Liver (tissue), 8 donors: ENCODE measurements at regions not wholly inside any gene's neighbourhood (a gene's known extent, or its start where the extent isn't known, plus 50 kb on each side); places are given as distances from the start of the nearest gene placed in this dataset.

Source experiments
- DNase-seq: peaks from one replicate; pipeline ENCODE4 v3.0.0-alpha.2; 2017; ENCODE audit warnings: low spot score
- H3K27ac ChIP-seq, 2 donors: one replicate each; pipeline ENCODE4 v1.7.0; 2013; ENCODE audit warnings: inconsistent platforms in 2 of 2, low read length in 2 of 2, control low read depth in 1 of 2, low read depth in 1 of 2, mild to moderate bottlenecking in 1 of 2
- H3K27me3 ChIP-seq, 4 donors: one replicate each; pipeline versions ENCODE4 v1.6.1 to v1.7.0; 2013; ENCODE audit warnings: low read length in 3 of 4, inconsistent platforms in 1 of 4, mild to moderate bottlenecking in 1 of 4, moderate library complexity in 1 of 4; ENCODE audit not compliant: control insufficient read depth in 4 of 4, insufficient read depth in 4 of 4
- H3K36me3 ChIP-seq, 4 donors: one replicate each; pipeline versions ENCODE4 v1.6.1 to v1.7.0; 2013; ENCODE audit warnings: low read length in 3 of 4, mild to moderate bottlenecking in 3 of 4, low read depth in 1 of 4, moderate library complexity in 1 of 4; ENCODE audit not compliant: control insufficient read depth in 4 of 4, insufficient read depth in 3 of 4
- H3K4me1 ChIP-seq, 4 donors: one replicate each; pipeline versions ENCODE4 v1.6.1 to v1.7.0; 2013; ENCODE audit warnings: low read length in 3 of 4, mild to moderate bottlenecking in 3 of 4, moderate library complexity in 1 of 4; ENCODE audit not compliant: control insufficient read depth in 4 of 4, insufficient read depth in 4 of 4
- H3K4me3 ChIP-seq, 3 donors: one replicate each; pipeline versions ENCODE4 v1.6.1 to v1.7.0; 2013; ENCODE audit warnings: low read length in 3 of 3, control low read depth in 1 of 3, low read depth in 1 of 3, mild to moderate bottlenecking in 1 of 3
- H3K9ac ChIP-seq, 2 donors: one replicate each; pipeline ENCODE4 v1.7.0; 2013; ENCODE audit warnings: low read length in 2 of 2, mild to moderate bottlenecking in 2 of 2, moderate library complexity in 2 of 2, control low read depth in 1 of 2, low read depth in 1 of 2
- H3K9me3 ChIP-seq, 4 donors: one replicate each; pipeline versions ENCODE4 v1.6.1 to v1.7.0; 2013; ENCODE audit warnings: low read length in 3 of 4; ENCODE audit not compliant: control insufficient read depth in 4 of 4
- FOXA1 ChIP-seq: IDR thresholded peaks from 2 replicates; pipeline ENCODE4 v1.6.1; 2016; ENCODE audit warnings: antibody characterized with exemption
- FOXA2 ChIP-seq: IDR thresholded peaks from 2 replicates; pipeline ENCODE4 v1.6.1; 2016; ENCODE audit warnings: antibody characterized with exemption
- GABPA ChIP-seq, 2 donors: IDR thresholded peaks in 1 of 2; conservative IDR thresholded peaks in 1 of 2; 2 replicates each; pipeline ENCODE4 v1.6.1; 2016; ENCODE audit warnings: antibody characterized with exemption in 2 of 2, mild to moderate bottlenecking in 1 of 2, moderate library complexity in 1 of 2
- HNF4G ChIP-seq: IDR thresholded peaks from 2 replicates; pipeline ENCODE4 v1.6.1; 2016; ENCODE audit warnings: antibody characterized with exemption
- MAX ChIP-seq: IDR thresholded peaks from 2 replicates; pipeline ENCODE4 v1.6.1; 2016; ENCODE audit warnings: antibody characterized with exemption
- REST ChIP-seq: IDR thresholded peaks from 2 replicates; pipeline ENCODE4 v1.6.1; 2016; ENCODE audit warnings: antibody characterized with exemption, mild to moderate bottlenecking
- RXRA ChIP-seq, 2 donors: IDR thresholded peaks; 2 replicates each; pipeline ENCODE4 v1.6.1; 2017 to 2018; ENCODE audit warnings: antibody characterized with exemption in 2 of 2, mild to moderate bottlenecking in 1 of 2
- TAF1 ChIP-seq: conservative IDR thresholded peaks from 2 replicates; pipeline ENCODE4 v1.6.1; 2016; ENCODE audit warnings: antibody characterized with exemption, mild to moderate bottlenecking
- YY1 ChIP-seq: IDR thresholded peaks from 2 replicates; pipeline ENCODE4 v1.6.1; 2016; ENCODE audit warnings: antibody characterized with exemption, mild to moderate bottlenecking
- ZBTB33 ChIP-seq: IDR thresholded peaks from 2 replicates; pipeline ENCODE4 v1.6.1; 2016; ENCODE audit warnings: antibody characterized with exemption
- WGBS: extraction: QIAGEN DNeasy Blood & Tissue Kit; methylation state at CpG from one replicate; pipeline ENCODE4 v1.1.7; 2013; 5-methylcytosine and 5-hydroxymethylcytosine counted together
- TF ChIP-seq, protein P1 (sequence below): fragments of 150-350 bp; IDR thresholded peaks from 2 replicates; pipeline ENCODE4 v1.5.1; 2017; ENCODE audit warnings: improper control_type of control experiment, low read depth, low read length; ENCODE audit not compliant: missing input control
- donor health status: healthy.
- donor health status: healthy.
- donor health status: healthy.
- donor health status: healthy.
- donor health status: healthy.

- H3K27ac ChIP-seq, result no peak overlapping the region
- H3K4me1 ChIP-seq, result no peaks in the 10 kb centered on the region
- peaks cover 0 to 3% (median 0%) of the 10 kb centered on the region in 4 donors for H3K27me3 ChIP-seq
- WGBS, result 96% methylated on average over 2 of the region's 2 CpGs
- H3K4me3 ChIP-seq, result no peak overlapping the region
- no peaks in the 10 kb centered on the region for H3K36me3 ChIP-seq
- H3K9me3 ChIP-seq, result no peaks in the 10 kb centered on the region
- no peak for DNase-seq
- TF ChIP-seq RXRA (IDR thresholded peaks at IDR 0.05) (no peak), HNF4G (no peak), FOXA2 (no peak), FOXA1 (no peak), TAF1 (no peak), MAX (no peak), REST (no peak), ZBTB33 (no peak), GABPA (IDR thresholded peaks at IDR 0.05 in 1 of 2, conservative IDR thresholded peaks at IDR 0.05 in 1 of 2) (no peak), YY1 (no peak)
- TF ChIP-seq, protein P1, sequence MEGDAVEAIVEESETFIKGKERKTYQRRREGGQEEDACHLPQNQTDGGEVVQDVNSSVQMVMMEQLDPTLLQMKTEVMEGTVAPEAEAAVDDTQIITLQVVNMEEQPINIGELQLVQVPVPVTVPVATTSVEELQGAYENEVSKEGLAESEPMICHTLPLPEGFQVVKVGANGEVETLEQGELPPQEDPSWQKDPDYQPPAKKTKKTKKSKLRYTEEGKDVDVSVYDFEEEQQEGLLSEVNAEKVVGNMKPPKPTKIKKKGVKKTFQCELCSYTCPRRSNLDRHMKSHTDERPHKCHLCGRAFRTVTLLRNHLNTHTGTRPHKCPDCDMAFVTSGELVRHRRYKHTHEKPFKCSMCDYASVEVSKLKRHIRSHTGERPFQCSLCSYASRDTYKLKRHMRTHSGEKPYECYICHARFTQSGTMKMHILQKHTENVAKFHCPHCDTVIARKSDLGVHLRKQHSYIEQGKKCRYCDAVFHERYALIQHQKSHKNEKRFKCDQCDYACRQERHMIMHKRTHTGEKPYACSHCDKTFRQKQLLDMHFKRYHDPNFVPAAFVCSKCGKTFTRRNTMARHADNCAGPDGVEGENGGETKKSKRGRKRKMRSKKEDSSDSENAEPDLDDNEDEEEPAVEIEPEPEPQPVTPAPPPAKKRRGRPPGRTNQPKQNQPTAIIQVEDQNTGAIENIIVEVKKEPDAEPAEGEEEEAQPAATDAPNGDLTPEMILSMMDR, result no peak
- H3K9ac ChIP-seq, result no peak overlapping the region
Measured at GRCh38 chr2:220877491-220877890, 694.6 kb downstream of the EPHA4 start.

GRCh38 chr2:220877897-220878296 is 694.2 kb downstream of the EPHA4 start:
- TF ChIP-seq FOXA2 (no peak), MAX (no peak)
- H3K9ac ChIP-seq, result no peak overlapping the region
- no peak for DNase-seq
- no peaks in the 10 kb centered on the region for H3K36me3 ChIP-seq
- 65% methylated on average over 4 of the region's 4 CpGs for WGBS
- H3K27ac ChIP-seq, result no peak overlapping the region
- peaks cover 0 to 3% (median 0%) of the 10 kb centered on the region in 4 donors for H3K27me3 ChIP-seq
- H3K4me1 ChIP-seq, result no peaks in the 10 kb centered on the region
- H3K9me3 ChIP-seq, result no peaks in the 10 kb centered on the region
- H3K4me3 ChIP-seq, result no peak overlapping the region
